ENCODE measurements at regions not wholly inside any gene's neighbourhood (a gene's known extent, or its start where the extent isn't known, plus 50 kb on each side); places are given as distances from the start of the nearest gene placed in this dataset.
"Not testable (repeated sequence)": the region's sequence is repeated elsewhere in the genome, so short reads cannot be mapped to it uniquely, and the experiment has no call there.

DNA sequence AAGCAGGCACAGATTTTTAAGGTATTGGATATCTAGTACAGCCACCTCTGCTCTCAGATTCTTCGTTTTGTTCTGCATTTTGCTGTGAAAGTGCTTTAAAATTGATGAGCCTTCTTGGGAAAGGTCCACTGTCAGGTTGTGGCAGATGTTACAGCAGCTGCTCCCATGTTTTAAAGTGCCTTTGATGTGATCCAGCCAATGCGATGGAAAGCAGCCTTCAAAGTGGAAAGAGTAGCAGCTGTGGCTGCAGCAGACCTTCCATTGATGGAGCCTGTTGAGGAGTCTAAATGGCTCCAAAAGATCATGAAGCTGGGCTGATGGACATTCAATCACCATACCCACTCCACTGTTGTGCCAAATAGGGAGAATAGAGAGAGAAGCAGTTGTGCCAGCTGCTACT lies 816.9 kb downstream of the PLA2G4A start:
- no peak for DNase-seq

DNA sequence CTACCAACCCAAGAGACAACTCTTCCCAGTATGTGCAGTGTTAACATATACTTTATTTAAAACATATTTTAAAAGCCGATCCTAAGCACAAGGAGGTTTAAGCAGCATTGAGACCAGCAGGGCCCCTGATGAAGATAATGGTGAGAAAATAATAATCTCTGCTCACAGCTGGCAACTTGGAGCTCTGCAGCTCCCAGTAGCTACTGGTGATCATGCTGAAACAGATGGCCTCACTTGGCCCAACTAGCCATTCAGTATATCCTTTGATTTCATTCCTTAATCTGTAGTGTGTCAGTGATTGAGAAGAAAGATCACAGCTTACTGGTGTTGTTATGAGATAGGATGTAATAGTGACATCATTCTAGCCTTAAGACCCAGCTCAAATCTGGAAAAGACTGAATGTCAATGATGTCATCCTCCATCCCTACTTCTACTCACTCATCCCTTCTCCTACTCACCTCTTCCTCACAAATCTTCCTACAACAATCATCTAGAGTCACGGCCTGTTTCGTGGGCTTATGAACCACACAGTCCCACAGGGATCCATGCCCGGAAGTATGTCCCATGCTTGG lies 817.9 kb downstream of the PLA2G4A start:
- DNase-seq = no peak

DNA sequence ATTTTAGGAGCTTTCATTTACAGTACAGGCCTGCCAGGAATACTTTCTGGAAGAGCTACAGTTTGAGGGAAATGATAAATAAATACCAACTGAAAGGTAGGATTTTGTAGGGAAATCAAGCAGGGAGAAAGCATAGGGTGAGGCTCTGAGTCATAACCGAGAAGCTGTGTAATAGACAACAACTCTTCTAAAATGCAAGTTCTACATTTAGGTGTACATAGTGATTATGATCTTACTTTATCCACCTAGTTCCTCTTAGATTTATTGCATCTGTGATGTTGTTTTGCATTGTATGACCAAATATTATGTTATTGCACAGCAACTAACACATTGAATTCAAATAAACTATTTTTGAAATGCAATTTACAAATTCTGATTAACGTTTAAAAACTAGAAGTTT lies 819.3 kb downstream of the PLA2G4A start:
- no peak for DNase-seq

DNA sequence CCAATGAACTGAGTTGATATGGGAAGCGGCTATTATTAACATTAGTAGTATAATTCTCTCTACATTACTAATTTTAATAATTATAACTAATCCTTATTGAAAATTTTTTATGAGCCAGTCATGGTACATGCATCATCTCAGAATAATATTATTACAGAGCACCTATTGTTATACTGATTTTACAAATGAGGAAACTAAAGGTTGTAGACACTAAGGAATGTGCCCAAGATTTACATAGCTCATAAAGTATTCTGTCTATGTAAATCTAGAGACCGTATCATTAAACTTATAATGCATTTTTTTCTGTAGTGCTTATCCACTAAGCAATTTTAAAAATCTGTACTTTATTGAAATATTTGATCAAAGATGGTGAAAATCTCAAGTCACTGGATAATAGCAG lies 825.9 kb downstream of the PLA2G4A start:
- DNase-seq = no peak

DNA sequence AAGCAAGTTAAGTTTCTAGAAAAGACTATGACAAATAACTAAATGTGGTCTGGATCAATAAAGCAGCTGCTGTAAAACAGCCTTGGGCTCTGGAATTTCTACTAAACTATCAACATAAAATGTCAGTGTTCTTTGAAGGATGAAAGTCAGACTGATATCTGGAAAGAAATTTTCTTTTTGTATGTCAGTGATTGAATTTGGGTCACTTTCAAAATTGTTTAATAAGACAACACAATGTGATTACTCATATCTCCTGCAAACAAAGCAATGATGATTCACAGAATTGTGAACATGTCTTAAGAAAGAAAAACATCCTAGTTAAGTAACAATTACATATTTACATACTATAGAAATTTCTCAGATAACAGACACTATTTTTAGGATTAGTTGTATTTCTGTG lies 826.4 kb downstream of the PLA2G4A start:
- DNase-seq = no peak

DNA sequence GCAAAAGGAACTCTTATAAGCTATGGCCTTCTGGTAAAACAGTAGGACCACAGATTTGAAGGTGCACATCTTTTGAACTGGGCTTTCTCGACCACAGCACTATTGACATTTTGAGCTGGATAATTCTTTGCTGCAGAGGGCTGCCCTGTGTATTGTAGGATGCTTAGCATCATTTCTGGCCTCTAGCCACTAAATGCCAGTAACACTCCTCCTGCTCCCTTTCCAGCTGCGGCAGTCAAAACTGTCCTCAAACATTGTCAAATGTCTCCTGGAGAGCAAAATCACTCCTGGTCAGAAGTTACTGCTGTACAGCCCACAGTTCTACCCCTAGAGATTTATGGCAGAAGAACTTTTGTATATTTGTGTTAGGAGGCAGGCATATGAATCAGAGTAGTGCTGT lies 836.7 kb downstream of the PLA2G4A start:
- no peak for DNase-seq

DNA sequence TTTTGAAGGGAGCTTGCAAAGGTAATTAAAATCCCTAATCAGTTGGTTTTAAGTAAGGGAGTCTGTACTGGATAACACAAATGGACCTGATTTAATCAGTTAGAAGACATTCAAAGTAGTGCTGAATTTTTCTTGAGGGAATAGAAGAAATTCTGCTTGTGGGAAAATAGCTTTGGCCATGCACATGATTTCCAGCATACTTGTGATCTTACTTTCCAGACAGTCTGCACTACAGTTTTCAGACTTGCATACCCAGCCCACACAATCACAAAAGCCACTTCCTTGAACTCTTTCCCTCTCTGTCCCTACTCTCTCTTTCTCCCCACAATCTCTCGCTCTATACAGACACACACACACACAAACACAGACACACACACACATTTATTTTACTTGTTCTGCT lies 852.1 kb downstream of the PLA2G4A start:
- no peak for DNase-seq

DNA sequence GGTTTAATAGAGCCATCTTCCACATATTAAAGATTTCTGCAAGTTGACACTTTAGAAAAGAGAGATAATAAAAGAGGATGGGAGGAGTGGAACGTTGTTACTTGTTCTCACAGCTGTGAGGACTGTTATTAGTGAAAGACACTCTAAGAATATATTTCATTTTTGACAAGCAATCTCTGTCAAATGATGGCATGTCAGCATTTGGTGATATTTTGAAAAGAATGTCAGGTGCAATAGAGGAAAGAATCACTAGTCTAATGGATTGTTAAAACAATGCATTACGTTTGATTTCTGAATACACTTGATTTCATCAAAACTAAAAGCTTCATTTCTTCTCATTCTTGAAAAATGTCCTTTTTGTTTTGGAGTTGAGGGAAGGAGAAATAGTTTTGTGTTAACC lies 853.4 kb downstream of the PLA2G4A start:
- DNase-seq = no peak

DNA sequence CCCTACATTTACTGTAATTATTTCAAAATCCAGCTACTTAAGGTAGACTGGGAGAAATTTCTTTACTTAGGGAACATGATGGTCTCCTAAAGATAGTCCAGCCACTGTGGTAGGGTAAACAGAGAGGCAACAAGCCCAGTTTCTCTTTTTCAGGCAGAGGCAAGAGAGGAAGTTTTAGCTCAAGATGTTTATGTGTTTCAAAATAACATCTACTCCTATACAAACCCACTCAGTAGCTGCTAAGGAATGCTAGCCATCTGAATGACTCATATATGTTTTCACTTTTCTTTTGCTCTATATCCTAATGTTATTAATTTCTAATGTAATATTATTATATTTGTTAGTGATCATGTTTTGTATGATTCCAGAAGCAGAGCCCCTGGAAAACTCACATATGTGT lies 856.6 kb downstream of the PLA2G4A start:
- no peak for DNase-seq

DNA sequence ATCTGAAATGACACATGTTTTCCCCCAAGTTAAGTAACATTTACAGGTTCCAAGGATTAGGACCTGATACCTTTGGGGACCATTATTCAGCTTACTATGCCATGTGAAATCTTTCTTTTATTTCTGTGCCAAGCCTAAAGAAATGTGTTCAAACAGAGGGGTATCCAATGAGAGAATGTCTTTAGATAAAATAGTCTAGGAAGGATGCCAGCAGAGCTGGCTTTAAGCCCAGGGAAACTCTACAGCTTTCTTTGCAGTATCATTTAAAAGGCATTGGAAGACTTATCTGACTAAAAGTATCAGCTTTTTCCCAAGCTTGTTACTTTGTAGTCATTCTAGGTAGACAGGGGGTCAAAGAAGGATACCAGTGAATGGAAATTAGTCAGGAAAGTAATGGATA lies 860.4 kb downstream of the PLA2G4A start:
- DNase-seq = no peak

DNA sequence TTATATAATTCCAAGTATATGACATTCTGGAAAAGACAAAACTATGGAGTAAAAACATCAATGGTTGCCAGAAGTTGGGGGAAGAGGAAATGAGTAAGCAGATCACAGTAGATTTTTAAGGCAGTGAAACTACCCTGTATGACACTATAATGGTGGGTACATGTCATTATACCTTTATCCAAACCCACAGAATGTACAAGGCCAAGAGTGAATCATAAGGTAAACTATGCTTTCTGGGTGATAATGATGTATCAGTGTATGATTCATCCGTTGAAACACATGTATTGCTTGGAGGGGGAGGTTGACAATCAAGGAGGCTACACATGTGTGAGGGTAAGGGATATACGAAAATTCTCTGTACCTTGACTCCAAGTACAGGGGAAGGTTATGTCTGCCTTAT lies 862.7 kb downstream of the PLA2G4A start:
- no peak for DNase-seq

DNA sequence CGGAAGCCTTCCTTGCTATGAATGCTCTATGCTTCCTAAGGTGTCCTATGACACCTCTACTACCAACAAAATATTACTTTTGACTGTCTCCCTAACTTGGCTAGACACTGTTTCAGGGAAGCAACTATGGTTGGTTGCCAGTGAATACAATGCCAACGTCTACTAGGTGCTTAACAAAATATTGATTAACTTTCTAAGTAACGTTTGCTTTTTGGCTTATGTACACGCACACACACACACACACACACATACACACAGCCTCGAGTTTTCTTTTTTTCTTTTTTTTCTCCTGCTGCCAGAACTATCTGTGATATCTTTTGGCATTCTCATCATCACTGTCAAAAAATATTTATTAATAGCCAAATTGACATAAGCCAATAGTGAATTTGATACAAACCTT lies 864.0 kb downstream of the PLA2G4A start:
- DNase-seq = no peak

DNA sequence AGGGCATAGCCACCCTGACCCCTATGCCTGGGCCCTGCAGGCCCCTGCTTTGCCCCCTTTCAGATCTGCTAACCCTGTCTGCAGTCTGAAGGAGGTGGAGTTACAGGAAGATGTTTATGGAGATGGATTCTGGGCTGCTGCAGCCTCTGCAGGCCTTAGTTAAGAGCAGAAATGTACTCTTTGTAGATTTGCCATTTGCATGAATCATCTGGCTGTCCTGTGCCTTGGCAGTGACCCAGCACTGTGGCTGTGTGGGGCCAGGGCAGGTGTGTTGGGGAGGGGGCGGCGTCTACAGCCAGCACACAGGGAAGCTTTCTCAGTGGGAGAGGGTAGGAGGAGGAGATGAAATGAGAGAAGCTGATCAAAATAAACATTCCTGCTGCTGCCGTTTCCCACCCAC lies 867.3 kb downstream of the PLA2G4A start:
- DNase-seq = no peak

DNA sequence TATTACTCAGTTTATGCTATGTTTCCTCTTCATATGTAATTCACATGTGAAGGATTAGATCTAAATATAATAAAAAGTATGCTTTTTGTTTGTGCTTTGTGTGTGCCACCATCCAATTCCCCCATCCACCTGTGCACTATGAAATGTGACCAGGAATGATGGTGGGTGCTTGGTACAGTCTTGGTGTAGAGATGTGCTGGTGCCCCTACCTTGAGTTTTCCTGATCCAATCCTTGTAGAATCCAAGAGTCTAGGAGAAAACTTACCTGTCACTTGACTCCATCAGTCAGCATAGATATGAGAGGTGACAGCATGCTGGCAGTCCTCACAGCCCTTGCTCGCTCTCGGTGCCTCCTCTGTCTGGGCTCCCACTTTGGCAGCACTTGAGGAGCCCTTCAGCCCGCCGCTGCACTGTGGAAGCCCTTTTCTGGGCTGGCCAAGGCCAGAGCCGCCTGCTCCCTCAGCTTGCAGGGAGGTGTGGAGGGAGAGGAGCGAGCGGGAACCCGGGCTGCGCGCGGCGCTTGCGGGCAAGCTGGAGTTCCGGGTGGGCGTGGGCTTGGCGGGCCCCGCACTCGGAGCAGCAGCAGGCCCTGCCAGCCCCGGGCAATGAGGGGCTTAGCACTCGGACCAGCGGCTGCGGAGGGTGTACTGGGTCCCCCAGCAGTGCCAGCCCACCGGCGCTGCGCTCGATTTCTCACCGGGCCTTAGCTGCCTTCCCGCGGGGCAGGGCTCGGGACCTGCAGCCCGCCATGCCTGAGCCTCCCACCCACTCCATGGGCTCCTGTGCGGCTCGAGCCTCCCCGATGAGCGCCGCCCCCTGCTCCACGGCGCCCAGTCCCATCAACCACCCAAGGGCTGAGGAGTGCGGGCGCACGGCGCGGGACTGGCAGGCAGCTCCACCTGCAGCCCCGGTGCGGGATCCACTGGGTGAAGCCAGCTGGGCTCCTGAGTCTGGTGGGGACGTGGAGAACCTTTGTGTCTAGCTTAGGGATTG lies 874.7 kb downstream of the PLA2G4A start:
- DNase-seq = not testable (repeated sequence)

DNA sequence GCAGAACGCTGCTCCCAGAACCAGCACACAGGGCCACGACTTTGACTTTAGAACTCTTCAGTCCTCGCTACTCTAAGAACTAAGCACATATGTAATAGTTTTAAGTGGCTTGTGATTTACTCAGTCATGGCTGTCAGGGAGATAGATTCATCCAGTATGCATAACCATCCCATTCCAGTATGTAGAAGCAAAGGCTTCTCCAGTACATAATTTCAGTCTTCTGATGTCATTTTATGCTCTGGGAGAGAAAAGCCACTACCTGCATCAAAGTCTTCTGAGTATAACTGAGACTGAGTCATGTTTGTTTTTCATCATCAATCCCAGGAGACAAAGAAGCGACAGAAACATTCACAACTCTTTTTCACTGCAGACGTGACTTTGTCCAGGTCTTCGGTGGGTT lies 885.7 kb downstream of the PLA2G4A start:
- no peak for DNase-seq

DNA sequence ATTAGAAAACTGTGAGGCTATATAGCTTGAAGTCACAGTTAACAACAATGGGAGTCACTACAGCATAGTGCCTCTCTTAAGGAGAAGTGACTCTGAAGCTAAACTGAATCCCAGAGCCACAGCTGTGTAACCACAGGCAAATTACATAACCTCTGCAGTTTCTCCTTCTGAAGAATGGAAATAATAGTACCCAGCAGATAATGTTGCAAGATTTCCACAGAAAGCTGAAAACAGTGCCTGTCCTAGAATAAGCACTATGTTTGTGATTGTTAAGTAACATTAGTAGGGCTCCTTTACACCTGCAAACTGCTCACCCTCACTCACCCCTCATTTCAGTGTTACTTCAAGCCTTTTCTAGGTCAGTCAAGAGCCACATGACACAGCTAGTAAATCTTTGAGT lies 886.7 kb downstream of the PLA2G4A start:
- no peak for DNase-seq

DNA sequence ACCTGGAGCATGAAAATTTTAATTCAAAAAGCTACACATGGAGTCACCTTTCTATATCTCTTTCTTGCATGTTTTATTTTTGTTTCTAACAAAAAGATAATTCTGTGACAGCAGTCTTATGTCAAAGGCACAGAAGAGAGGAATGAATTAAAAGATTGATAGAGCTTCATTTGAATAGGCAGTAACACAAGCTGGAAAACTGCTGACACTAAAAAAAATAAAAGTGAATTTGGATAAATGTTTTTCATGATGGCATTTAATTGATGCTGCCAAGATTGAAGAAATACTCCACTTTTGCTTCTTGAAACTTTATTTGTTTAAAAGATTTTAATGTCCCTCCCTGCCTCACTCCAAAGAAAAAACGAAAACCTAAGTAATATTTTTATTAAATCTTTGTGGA lies 887.4 kb downstream of the PLA2G4A start:
- no peak for DNase-seq

DNA sequence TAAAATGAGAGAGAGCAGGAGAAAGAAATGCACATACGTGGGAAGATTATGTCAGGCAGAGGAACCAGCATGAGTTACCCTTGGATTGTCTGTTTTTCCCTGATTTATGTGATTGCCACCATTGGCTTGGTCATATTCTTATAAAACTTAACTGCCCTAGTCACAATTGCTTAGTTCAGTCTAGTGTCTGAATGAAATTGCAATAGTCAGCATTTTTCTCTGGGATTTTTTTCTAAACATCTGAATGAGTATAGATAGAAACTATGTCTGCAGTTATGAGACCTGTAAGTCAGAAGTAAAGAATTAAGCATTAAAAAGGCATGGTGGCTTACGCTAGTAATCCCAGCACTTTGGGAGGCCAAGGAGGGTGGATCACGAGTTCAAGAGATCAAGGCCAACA lies 889.8 kb downstream of the PLA2G4A start:
- no peak for DNase-seq

DNA sequence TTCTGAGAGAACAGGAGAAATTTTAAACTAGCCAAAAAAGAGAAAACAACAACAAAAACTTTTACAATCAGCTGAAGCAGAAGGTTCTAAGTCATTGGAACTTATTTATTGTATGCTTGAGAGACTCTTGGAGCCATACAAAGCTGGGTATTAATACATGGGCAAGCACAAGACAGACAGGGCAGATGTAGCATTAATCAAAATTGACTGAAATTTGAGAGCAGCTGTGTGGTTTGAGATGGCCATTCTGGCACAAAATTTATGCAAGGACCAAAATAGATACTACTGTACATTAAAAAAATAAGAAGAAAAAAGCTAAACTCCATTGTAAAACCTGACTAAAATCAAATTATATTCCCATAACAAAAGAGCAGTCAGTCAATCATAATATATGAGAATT lies 892.5 kb downstream of the PLA2G4A start:
- no peak for DNase-seq

DNA sequence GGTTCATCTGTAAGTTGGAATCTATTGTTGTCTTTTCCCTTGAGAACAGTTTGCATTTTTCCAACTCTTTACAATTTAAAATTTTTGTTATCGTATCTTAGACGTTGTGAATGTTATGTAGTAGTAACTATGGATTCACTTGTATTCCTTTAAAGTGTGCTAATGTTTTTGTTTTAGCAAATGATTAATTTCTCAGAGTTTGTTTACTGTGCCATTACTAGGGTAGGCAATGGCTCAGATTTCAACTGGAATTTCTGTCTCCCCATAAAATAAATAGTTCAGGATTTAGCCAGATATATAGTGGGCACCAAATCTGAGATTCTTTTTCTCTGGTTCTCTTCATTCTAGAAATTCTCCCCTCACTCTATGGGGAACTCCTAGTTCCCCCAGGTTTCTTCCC lies 896.5 kb downstream of the PLA2G4A start:
- DNase-seq = no peak

DNA sequence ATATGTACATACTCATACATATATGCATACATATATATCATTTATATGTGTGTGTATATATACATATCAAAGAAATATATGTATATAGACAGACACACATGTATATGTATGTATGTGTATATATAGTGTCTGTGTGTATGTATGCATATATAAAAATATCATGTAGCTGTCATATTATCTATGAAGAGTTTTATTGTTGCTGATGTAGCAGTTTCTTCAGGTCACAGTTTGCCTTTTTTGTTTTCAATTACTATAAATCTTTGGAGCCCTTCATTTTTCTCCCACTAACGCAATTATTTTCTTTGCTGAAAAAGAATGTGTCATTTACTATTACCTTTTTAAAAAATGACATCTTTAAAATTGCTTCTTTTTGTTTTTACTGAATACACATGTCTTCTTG lies 904.5 kb downstream of the PLA2G4A start:
- DNase-seq = no peak

DNA sequence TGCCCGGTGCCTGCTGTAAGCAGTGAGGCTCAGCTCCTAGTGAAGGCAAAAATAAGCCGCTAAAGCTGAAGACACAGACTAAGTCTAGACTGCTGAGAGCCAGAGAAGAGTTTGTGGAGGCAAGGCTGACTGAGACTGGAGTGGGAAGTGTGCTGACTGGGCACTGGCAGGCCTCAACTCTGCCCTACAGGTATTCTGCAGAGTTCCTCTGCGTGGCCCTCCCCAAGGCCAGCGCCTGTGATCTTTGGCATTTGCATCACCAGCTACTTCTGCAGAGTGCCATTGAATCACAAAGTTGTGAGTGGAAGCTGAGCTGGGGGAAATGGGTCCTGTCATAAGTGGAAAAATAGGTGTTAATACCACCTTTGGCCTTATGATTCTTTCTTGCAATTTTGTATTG lies 905.7 kb downstream of the PLA2G4A start:
- DNase-seq = no peak

DNA sequence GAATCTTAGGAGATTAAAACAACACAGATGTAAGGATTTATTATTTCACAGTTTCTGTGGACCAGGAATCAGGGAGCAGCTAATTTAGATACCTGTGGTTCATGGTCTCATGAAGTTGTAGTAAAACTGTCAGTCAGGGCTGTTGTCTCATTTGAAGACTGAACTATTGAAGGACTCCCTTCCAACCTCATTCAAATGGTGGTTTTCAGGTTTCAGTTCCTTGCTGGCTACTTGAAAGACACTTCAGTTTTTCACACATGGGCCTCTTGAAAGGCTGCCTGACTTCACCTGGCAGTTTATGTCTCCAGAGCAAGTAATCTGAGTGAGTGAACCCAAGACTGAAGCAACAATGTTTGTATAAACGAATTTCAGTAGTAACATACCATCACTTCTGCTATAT lies 915.9 kb downstream of the PLA2G4A start:
- DNase-seq = no peak

DNA sequence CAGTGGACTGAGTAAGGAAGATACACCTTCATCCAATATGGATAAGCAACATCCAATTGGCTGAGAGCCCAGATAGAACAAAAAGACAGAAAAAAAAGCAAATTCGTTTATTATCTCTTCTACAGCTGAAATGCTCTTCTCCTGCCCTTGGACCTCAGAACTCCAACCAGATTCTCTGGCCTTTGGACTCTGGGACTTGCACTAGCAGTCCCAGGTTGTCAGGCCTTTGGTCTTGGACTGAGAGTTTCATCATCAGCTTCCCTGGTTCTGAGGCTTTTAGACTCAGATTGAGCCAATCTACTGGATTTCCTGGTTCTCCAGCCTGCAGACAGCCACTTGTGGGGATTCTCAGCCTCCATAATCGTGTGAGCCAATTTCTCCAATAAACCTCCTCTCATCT lies 926.8 kb downstream of the PLA2G4A start:
- no peak for DNase-seq

DNA sequence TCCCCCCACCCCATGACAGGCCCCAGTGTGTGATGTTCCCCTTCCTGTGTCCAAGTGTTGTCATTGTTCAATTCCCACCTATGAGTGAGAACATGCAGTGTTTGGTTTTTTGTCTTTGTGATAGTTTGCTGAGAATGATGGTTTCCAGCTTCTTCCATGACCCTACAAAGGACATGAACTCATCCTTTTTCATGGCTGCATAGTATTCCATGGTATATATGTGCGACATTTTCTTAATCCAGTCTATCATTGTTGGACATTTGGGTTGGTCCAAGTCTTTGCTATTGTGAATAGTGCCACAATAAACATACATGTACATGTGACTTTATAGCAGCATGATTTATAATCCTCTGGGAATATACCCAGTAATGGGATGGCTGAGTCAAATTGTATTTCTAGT lies 927.9 kb downstream of the PLA2G4A start:
- DNase-seq = not testable (repeated sequence)

All from CD4-positive, alpha-beta T cell treated with Interleukin-17A for 4 hours (primary cell).